ENCODE measurements at regions not wholly inside any gene's neighbourhood (a gene's known extent, or its start where the extent isn't known, plus 50 kb on each side); places are given as distances from the start of the nearest gene placed in this dataset.

- DNase-seq (ENCODE audit: low read depth, low spot score) (no peak), FAIRE-seq (no peak)
- Histone ChIP-seq H3K4me1 (ENCODE audit: control insufficient read depth, extremely low read depth, insufficient read depth, low read length) (peaks cover 3% of the 10 kb centered on the region), H3K9ac (replicated peaks; ENCODE audit: extremely low read depth, insufficient read depth, low read length) (no peak overlapping the region), H3K79me2 (ENCODE audit: control insufficient read depth, insufficient read depth, low read length) (no peaks in the 10 kb centered on the region), H3K4me2 (ENCODE audit: insufficient read depth, low read length) (no peak overlapping the region), H3K9me1 (replicated peaks; ENCODE audit: control insufficient read depth, extremely low read depth, insufficient read depth, low read length) (no peaks in the 10 kb centered on the region), H3K36me3 (ENCODE audit: control insufficient read depth in 2 of 2, extremely low read depth in 1 of 2, insufficient read depth in 2 of 2, low read length in 2 of 2) (no peaks in the 10 kb centered on the region), H4K20me1 (replicated peaks; ENCODE audit: control insufficient read depth, extremely low read depth, insufficient read depth, low read length) (no peaks in the 10 kb centered on the region), H2AFZ (ENCODE audit: low read depth, low read length) (no peak overlapping the region), H3K27ac (ENCODE audit: insufficient read depth, low read depth, low read length) (no peak overlapping the region), H3K4me3 (replicated peaks in 1 of 3; ENCODE audit: insufficient read depth in 1 of 3, low read depth in 1 of 3, low read length in 3 of 3) (no peak overlapping the region), H3K27me3 (ENCODE audit: control insufficient read depth in 2 of 2, insufficient read depth in 2 of 2, low read length in 2 of 2) (peaks cover 0 to 3% of the 10 kb centered on the region in 2 experiments), H3K9me3 (replicated peaks; ENCODE audit: control insufficient read depth, insufficient read depth, low read length) (no peaks in the 10 kb centered on the region)
- POLR2A ChIA-PET: no interaction called here
- no TSS peak for BruUV-seq (replicated peaks)
- dilution Hi-C loops (cut with MboI; ENCODE audit: extremely low pct_ligation_motif_present, low sequenced_read_pairs) (no loop called here), intact Hi-C loops (cut with micrococcal nuclease) (no loop called here)
- TF ChIP-seq MAX (IDR thresholded peaks at IDR 0.05; ENCODE audit: insufficient read depth, insufficient read length) (no peak), MYC (IDR thresholded peaks at IDR 0.05; ENCODE audit: low read depth, low read length) (no peak), CTCF (IDR thresholded peaks at IDR 0.05; ENCODE audit: extremely low read depth in 1 of 2, insufficient read depth in 1 of 2, low read depth in 1 of 2, low read length in 2 of 2) (no peak), POLR2A (IDR thresholded peaks at IDR 0.05; ENCODE audit: low read depth, low read length) (no peak), POLR2AphosphoS5 (IDR thresholded peaks at IDR 0.05; ENCODE audit: insufficient read depth, low read depth, low read length) (no peak), JUN (IDR thresholded peaks at IDR 0.05; ENCODE audit: borderline replicate concordance, insufficient read depth, insufficient read length, low read depth) (no peak), FOS (IDR thresholded peaks at IDR 0.05; ENCODE audit: borderline replicate concordance, insufficient read depth, low read length) (no peak), GATA2 (IDR thresholded peaks at IDR 0.05; ENCODE audit: insufficient read depth, insufficient read length, low read depth, low read length) (no peak)
- CTCF ChIA-PET: interaction anchor here (1.0 kb wide), 1 partner anchor 17 kb away, joined by 4 read pairs; no protein-coding TSS in a partner anchor
These were observed 65.9 kb downstream of the UCHL1 start for GRCh38 chr4:41322617-41323016.

Data from endothelial cell of umbilical vein (primary cell).